GM23338 (cell line): ENCODE measurements at regions not wholly inside any gene's neighbourhood (a gene's known extent, or its start where the extent isn't known, plus 50 kb on each side); places are given as distances from the start of the nearest gene placed in this dataset.

Experiments used
- JUNB ChIP-seq: IDR thresholded peaks from one replicate; pipeline ENCODE4 v1.6.1; 2016; ENCODE audit warnings: antibody characterized with exemption; ENCODE audit not compliant: unreplicated experiment
- POLR2AphosphoS5 ChIP-seq: IDR thresholded peaks from 2 replicates; pipeline ENCODE4 v1.6.1; 2016; ENCODE audit warnings: antibody characterized with exemption, low read depth
- REST ChIP-seq: IDR thresholded peaks from one replicate; pipeline ENCODE4 v1.6.1; 2018; ENCODE audit warnings: antibody characterized with exemption; ENCODE audit not compliant: unreplicated experiment
- STAT1 ChIP-seq: IDR thresholded peaks from one replicate; pipeline ENCODE4 v1.6.1; 2016; ENCODE audit warnings: antibody characterized with exemption; ENCODE audit not compliant: unreplicated experiment
- TF ChIP-seq, protein P1 (sequence below), 2 experiments: fragments of 200-600 bp in 1 of 2; sonication (generic) in 1 of 2; conservative IDR thresholded peaks; 2 replicates each; pipeline versions ENCODE4 v1.5.1 to v1.6.1; 2016 to 2017; ENCODE audit warnings: antibody characterized with exemption in 2 of 2, low read depth in 2 of 2, mild to moderate bottlenecking in 2 of 2, moderate library complexity in 1 of 2
- TF ChIP-seq, protein P2 (sequence below): fragments of 250-450 bp; sonication (Bioruptor Pico); IDR thresholded peaks from 2 replicates; pipeline ENCODE4 v1.5.0; 2020; ENCODE audit warnings: mild to moderate bottlenecking, moderate library complexity

DNA sequence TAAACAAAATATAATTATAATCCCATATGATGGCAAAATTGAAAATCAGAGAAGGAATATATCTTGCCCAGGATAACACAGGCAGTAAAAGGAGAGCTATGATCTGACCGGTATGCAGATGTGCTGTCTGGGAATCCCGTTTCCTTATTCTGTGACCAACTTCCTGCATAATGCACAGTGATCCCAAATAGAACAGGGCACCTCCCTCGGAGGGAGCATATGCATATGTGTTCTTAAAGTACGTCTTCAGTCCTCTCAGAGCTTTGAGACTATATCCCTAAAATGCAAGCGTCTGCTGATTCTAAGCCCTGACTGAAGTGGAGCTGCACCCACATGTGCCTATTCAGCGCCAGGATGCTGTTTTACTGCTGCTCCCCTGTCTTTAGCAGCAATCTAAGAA is 366.1 kb upstream of the PTBP2 start:
- TF ChIP-seq, protein P1, sequence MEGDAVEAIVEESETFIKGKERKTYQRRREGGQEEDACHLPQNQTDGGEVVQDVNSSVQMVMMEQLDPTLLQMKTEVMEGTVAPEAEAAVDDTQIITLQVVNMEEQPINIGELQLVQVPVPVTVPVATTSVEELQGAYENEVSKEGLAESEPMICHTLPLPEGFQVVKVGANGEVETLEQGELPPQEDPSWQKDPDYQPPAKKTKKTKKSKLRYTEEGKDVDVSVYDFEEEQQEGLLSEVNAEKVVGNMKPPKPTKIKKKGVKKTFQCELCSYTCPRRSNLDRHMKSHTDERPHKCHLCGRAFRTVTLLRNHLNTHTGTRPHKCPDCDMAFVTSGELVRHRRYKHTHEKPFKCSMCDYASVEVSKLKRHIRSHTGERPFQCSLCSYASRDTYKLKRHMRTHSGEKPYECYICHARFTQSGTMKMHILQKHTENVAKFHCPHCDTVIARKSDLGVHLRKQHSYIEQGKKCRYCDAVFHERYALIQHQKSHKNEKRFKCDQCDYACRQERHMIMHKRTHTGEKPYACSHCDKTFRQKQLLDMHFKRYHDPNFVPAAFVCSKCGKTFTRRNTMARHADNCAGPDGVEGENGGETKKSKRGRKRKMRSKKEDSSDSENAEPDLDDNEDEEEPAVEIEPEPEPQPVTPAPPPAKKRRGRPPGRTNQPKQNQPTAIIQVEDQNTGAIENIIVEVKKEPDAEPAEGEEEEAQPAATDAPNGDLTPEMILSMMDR (conservative IDR thresholded peaks at IDR 0.05; ENCODE audit: low read depth in 2 of 2) = no peak
- TF ChIP-seq POLR2AphosphoS5 = no peak
- TF ChIP-seq, protein P2, sequence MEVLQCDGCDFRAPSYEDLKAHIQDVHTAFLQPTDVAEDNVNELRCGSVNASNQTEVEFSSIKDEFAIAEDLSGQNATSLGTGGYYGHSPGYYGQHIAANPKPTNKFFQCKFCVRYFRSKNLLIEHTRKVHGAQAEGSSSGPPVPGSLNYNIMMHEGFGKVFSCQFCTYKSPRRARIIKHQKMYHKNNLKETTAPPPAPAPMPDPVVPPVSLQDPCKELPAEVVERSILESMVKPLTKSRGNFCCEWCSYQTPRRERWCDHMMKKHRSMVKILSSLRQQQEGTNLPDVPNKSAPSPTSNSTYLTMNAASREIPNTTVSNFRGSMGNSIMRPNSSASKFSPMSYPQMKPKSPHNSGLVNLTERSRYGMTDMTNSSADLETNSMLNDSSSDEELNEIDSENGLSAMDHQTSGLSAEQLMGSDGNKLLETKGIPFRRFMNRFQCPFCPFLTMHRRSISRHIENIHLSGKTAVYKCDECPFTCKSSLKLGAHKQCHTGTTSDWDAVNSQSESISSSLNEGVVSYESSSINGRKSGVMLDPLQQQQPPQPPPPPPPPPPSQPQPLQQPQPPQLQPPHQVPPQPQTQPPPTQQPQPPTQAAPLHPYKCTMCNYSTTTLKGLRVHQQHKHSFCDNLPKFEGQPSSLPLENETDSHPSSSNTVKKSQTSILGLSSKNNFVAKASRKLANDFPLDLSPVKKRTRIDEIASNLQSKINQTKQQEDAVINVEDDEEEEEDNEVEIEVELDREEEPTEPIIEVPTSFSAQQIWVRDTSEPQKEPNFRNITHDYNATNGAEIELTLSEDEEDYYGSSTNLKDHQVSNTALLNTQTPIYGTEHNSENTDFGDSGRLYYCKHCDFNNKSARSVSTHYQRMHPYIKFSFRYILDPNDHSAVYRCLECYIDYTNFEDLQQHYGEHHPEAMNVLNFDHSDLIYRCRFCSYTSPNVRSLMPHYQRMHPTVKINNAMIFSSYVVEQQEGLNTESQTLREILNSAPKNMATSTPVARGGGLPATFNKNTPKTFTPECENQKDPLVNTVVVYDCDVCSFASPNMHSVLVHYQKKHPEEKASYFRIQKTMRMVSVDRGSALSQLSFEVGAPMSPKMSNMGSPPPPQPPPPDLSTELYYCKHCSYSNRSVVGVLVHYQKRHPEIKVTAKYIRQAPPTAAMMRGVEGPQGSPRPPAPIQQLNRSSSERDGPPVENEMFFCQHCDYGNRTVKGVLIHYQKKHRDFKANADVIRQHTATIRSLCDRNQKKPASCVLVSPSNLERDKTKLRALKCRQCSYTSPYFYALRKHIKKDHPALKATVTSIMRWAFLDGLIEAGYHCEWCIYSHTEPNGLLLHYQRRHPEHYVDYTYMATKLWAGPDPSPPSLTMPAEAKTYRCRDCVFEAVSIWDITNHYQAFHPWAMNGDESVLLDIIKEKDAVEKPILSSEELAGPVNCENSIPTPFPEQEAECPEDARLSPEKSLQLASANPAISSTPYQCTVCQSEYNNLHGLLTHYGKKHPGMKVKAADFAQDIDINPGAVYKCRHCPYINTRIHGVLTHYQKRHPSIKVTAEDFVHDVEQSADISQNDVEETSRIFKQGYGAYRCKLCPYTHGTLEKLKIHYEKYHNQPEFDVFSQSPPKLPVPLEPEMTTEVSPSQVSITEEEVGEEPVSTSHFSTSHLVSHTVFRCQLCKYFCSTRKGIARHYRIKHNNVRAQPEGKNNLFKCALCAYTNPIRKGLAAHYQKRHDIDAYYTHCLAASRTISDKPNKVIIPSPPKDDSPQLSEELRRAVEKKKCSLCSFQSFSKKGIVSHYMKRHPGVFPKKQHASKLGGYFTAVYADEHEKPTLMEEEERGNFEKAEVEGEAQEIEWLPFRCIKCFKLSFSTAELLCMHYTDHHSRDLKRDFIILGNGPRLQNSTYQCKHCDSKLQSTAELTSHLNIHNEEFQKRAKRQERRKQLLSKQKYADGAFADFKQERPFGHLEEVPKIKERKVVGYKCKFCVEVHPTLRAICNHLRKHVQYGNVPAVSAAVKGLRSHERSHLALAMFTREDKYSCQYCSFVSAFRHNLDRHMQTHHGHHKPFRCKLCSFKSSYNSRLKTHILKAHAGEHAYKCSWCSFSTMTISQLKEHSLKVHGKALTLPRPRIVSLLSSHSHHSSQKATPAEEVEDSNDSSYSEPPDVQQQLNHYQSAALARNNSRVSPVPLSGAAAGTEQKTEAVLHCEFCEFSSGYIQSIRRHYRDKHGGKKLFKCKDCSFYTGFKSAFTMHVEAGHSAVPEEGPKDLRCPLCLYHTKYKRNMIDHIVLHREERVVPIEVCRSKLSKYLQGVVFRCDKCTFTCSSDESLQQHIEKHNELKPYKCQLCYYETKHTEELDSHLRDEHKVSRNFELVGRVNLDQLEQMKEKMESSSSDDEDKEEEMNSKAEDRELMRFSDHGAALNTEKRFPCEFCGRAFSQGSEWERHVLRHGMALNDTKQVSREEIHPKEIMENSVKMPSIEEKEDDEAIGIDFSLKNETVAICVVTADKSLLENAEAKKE = no peak
- no peak for TF ChIP-seq STAT1
- TF ChIP-seq JUNB = no peak
- TF ChIP-seq REST = no peak
